ENCODE measurements at regions not wholly inside any gene's neighbourhood (a gene's known extent, or its start where the extent isn't known, plus 50 kb on each side); places are given as distances from the start of the nearest gene placed in this dataset.
"Not testable (repeated sequence)": the region's sequence is repeated elsewhere in the genome, so short reads cannot be mapped to it uniquely, and the experiment has no call there.

DNA sequence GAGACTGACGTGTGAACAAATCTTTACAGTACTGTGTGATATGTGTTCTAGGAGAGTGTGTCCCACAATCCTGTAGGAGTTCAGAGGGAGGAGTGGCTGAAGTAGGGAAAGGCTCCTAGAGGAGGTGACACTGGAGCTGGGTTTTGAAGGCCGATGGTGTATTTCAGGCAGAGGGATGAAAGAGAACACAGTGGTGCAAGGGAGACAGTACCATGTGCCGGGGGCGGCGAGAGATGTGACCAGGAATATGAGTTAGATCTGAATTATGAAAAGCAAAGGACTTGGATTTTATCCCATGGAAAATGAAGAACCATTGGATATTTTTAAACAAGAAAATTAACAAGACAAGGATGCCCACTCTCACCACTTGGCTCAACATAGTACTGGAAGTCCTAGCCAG is 77.0 kb upstream of the ESRRB start:
- Histone ChIP-seq H3K4me3 (ENCODE audit: low read depth, low read length) (no peak overlapping the region), H3K4me1 (no peaks in the 10 kb centered on the region), H3K36me3 (no peaks in the 10 kb centered on the region), H3K27me3 (peaks cover 59% of the 10 kb centered on the region), H3K9me3 (no peaks in the 10 kb centered on the region)
- DNase-seq: no peak
- no peak for TF ChIP-seq CTCF (IDR thresholded peaks at IDR 0.05; ENCODE audit: low read depth, low read length)

DNA sequence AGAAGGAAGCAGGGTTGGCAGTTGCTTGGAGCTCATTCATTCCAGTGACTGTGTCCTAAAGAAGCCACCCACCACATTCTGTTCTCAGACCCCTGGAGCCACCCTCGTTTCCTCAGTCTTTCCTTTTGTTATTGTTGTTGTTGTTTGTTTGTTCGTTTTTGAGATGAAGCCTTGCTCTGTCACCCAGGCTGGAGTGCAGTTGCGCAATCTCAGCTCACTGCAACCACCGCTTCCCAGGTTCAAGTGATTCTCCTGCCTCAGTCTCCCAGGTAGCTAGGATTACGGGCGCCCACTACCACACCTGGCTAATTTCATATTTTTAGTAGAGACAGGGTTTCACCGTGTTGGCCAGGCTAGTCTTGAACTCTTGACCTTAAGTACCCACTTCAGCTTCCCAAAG is 72.7 kb upstream of the ESRRB start:
- not testable (repeated sequence) for H3K9me3 ChIP-seq; H3K36me3 ChIP-seq; H3K4me1 ChIP-seq; H3K4me3 ChIP-seq (ENCODE audit: low read depth, low read length); DNase-seq
- peaks cover 32% of the 10 kb centered on the region for H3K27me3 ChIP-seq

- no peak for DNase-seq
- peaks cover 29% of the 10 kb centered on the region for H3K27me3 ChIP-seq
- H3K4me3 ChIP-seq (ENCODE audit: low read depth, low read length): no peak overlapping the region
- no peaks in the 10 kb centered on the region for H3K4me1 ChIP-seq
- H3K9me3 ChIP-seq: no peaks in the 10 kb centered on the region
- no peak for TF ChIP-seq CTCF (IDR thresholded peaks at IDR 0.05; ENCODE audit: low read depth, low read length)
- no peaks in the 10 kb centered on the region for H3K36me3 ChIP-seq
These were observed 71.2 kb upstream of the ESRRB start for GRCh38 chr14:76304536-76305267.

DNA sequence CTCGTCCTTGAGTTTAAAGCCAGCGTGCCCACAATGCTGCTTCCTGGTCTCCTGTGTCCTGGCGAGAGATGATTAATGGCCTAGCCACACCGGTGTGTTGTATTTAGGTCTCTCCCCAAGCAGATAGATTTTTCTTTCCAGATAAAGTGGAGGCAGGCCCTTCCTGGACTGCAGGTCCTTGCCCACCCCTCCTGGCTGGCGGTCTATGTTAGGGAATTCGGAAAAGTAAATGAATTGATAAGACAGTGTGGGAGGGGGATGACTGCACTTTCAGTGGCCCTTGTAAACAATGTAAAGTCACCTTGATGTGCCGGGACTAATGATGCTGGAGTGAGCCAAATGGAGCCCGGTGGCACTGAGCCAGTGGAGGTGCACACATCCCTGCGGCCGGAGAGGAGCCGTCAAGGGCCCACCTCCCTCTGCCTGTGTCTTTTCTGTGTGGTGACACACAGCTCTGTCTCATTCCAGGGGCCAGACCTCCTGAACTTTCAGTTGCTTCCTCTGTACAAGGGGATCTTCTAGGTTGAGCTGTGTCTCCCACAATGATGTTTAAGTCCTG is 70.6 kb upstream of the ESRRB start:
- Histone ChIP-seq H3K27me3 (peaks cover 29% of the 10 kb centered on the region), H3K4me3 (ENCODE audit: low read depth, low read length) (no peak overlapping the region), H3K36me3 (no peaks in the 10 kb centered on the region), H3K9me3 (no peaks in the 10 kb centered on the region), H3K4me1 (no peaks in the 10 kb centered on the region)
- no peak for TF ChIP-seq CTCF (IDR thresholded peaks at IDR 0.05; ENCODE audit: low read depth, low read length)
- no peak for DNase-seq

- no peak for TF ChIP-seq CTCF (IDR thresholded peaks at IDR 0.05; ENCODE audit: low read depth, low read length)
- no peak overlapping the region for H3K4me3 ChIP-seq (ENCODE audit: low read depth, low read length)
- no peaks in the 10 kb centered on the region for H3K36me3 ChIP-seq
- no peaks in the 10 kb centered on the region for H3K4me1 ChIP-seq
- H3K27me3 ChIP-seq: peaks cover 27% of the 10 kb centered on the region
- no peaks in the 10 kb centered on the region for H3K9me3 ChIP-seq
- DNase-seq: no peak
These were observed 69.8 kb upstream of the ESRRB start for GRCh38 chr14:76306131-76306530.

- peaks cover 22% of the 10 kb centered on the region for H3K27me3 ChIP-seq
- no peak for TF ChIP-seq CTCF (IDR thresholded peaks at IDR 0.05; ENCODE audit: low read depth, low read length)
- H3K36me3 ChIP-seq: no peaks in the 10 kb centered on the region
- no peak for DNase-seq
- H3K4me3 ChIP-seq (ENCODE audit: low read depth, low read length): no peak overlapping the region
- H3K9me3 ChIP-seq: no peaks in the 10 kb centered on the region
- H3K4me1 ChIP-seq: no peaks in the 10 kb centered on the region
These were observed 67.9 kb upstream of the ESRRB start for GRCh38 chr14:76307786-76308780.

Data from BE2C (cell line).